Upper lobe of right lung (tissue), 1 donor: ENCODE measurements at regions not wholly inside any gene's neighbourhood (a gene's known extent, or its start where the extent isn't known, plus 50 kb on each side); places are given as distances from the start of the nearest gene placed in this dataset.

Source experiments
- ATAC-seq: fragments of 200-7000 bp; cut with Tn5 transposase; one replicate; pipeline ENCODE4 v1.9.1; 2020; ENCODE audit warnings: mild to moderate bottlenecking, moderate library complexity
- DNase-seq: peaks from one replicate; pipeline ENCODE4 v3.0.0-alpha.2; 2020
- H3K27ac ChIP-seq: fragments of 200-600 bp; one replicate; pipeline ENCODE4 v1.8.0; 2022
- H3K27me3 ChIP-seq: fragments of 200-600 bp; one replicate; pipeline ENCODE4 v1.8.0; 2022; ENCODE audit warnings: mild to moderate bottlenecking
- H3K36me3 ChIP-seq: fragments of 200-600 bp; one replicate; pipeline ENCODE4 v1.8.0; 2022
- H3K4me1 ChIP-seq: fragments of 200-600 bp; one replicate; pipeline ENCODE4 v1.8.0; 2022
- H3K4me3 ChIP-seq: fragments of 200-600 bp; one replicate; pipeline ENCODE4 v1.8.0; 2022; ENCODE audit warnings: mild to moderate bottlenecking
- H3K9me3 ChIP-seq: fragments of 200-600 bp; one replicate; pipeline ENCODE4 v1.8.0; 2022
- intact Hi-C: fragments of 100-400 bp; cut with DNase I; formaldehyde crosslinking; loops from one replicate; pipeline ENCODE4 v1.11.0; 2022
- TF ChIP-seq, protein P1 (sequence below): fragments of 200-600 bp; IDR thresholded peaks from one replicate; pipeline ENCODE4 v1.8.0; 2022; ENCODE audit warnings: antibody characterized with exemption
- donor health status: DM: no; HTN: yes; CAD: no; lungs with severe emphysema.

DNA sequence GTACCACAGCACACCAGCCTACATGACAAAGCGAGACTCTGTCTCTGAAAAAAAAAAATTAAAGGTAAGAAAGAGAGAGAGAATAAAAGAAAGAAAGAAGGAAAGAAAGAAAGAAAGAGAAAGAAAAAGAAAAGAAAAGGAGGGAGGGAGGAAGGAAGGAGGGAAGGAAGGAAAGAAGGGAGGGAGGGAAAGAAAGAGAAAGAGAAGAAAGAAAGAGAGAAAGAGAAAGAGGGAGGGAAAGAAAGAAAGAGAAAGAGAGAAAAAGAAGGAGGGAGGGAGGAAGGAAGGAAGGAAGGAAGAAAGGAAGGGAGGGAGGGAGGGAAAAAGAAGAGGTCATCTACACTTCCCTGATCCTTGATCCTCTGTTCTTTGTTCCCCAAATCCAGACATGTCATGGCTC is 104.8 kb upstream of the GJB5 start:
- Histone ChIP-seq H3K27ac (no peak overlapping the region), H3K4me3 (no peak overlapping the region), H3K36me3 (no peaks in the 10 kb centered on the region), H3K4me1 (no peaks in the 10 kb centered on the region), H3K9me3 (no peaks in the 10 kb centered on the region), H3K27me3 (peaks cover 36% of the 10 kb centered on the region)
- TF ChIP-seq, protein P1, sequence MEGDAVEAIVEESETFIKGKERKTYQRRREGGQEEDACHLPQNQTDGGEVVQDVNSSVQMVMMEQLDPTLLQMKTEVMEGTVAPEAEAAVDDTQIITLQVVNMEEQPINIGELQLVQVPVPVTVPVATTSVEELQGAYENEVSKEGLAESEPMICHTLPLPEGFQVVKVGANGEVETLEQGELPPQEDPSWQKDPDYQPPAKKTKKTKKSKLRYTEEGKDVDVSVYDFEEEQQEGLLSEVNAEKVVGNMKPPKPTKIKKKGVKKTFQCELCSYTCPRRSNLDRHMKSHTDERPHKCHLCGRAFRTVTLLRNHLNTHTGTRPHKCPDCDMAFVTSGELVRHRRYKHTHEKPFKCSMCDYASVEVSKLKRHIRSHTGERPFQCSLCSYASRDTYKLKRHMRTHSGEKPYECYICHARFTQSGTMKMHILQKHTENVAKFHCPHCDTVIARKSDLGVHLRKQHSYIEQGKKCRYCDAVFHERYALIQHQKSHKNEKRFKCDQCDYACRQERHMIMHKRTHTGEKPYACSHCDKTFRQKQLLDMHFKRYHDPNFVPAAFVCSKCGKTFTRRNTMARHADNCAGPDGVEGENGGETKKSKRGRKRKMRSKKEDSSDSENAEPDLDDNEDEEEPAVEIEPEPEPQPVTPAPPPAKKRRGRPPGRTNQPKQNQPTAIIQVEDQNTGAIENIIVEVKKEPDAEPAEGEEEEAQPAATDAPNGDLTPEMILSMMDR, result no peak
- no peak for ATAC-seq
- intact Hi-C loops, result no loop called here
- no peak for DNase-seq

DNA sequence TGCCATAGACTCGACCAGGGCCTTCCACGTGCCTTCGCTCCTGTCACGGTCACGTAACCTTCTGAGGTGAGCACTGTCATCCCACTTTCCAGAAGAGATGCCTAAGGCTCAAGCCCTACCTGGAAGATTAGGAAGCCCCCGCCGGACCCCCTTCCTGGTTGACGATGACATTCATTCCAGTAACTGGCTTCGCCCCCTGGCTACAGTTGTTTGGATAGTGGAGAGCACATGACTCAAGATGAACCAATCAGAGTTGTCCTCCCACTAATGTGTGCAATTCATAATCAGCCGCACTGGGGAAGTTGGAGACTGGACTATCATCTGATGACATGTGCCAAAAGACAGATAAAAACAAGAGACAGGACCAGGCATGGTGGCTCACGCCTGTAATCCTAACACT is 104.0 kb upstream of the GJB5 start:
- intact Hi-C loops, result no loop called here
- H3K4me1 ChIP-seq, result no peaks in the 10 kb centered on the region
- ATAC-seq, result no peak
- H3K27me3 ChIP-seq, result peaks cover 36% of the 10 kb centered on the region
- H3K4me3 ChIP-seq, result no peak overlapping the region
- no peak overlapping the region for H3K27ac ChIP-seq
- H3K9me3 ChIP-seq, result no peaks in the 10 kb centered on the region
- H3K36me3 ChIP-seq, result no peaks in the 10 kb centered on the region
- no peak for DNase-seq
- TF ChIP-seq, protein P1, result no peak

DNA sequence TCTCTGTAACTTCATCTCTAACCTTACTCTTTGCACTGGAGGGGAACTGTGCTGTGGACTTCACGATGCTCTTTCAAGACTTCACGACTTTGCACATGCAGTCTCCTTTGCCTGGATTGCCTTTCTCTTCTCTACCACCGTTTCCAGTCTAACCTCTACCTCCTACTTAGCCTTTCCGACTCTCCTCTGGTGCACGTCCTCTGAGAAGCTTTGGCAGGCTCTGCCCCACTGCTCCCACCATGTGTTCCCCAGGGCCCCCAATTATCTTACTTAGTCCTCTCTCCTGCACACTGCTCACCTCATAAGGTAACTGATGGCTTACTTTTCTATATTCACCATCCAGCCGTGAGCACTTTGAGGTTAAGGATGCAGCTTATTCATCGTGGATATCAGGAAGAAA is 101.7 kb upstream of the GJB5 start:
- Histone ChIP-seq H3K27me3 (peaks cover 17% of the 10 kb centered on the region), H3K4me3 (no peak overlapping the region), H3K9me3 (no peaks in the 10 kb centered on the region), H3K27ac (no peak overlapping the region), H3K4me1 (no peaks in the 10 kb centered on the region), H3K36me3 (no peaks in the 10 kb centered on the region)
- intact Hi-C loops, result no loop called here
- no peak for DNase-seq
- ATAC-seq, result no peak
- TF ChIP-seq, protein P1, result no peak

DNA sequence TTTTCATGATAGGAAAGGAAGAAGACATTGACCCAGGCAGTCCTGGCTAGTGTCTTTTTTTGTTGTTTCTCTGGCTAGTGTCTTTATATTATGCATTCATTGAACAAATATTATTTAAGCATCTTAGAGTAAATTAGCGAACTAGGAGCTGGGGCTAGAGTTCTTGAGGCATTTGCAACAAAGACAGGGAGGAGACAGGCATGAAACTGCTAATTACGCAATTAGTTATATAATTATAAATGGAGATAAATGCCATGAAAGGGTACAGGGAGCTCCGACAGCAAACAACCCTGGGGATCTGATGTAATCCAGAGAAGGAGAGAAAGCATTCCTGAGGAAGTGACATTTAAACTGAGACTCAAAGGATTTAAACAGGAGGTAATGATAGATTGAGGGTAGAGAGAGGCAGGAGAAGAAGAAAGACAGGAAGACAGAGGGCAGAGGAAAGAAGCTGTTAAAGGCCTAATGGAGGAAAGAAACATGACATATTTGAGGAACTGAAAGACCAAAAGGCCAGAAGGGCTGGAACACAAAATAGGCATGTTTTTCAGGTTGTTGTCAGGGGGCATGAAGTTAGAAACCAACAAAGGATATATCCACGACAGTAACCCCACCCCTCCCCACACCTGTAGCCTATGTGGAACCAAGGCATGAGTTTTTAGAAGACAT is 99.5 kb upstream of the GJB5 start:
- Histone ChIP-seq H3K9me3 (no peaks in the 10 kb centered on the region), H3K27ac (no peak overlapping the region), H3K27me3 (peaks cover 15% of the 10 kb centered on the region), H3K4me3 (no peak overlapping the region), H3K36me3 (no peaks in the 10 kb centered on the region), H3K4me1 (no peaks in the 10 kb centered on the region)
- TF ChIP-seq, protein P1, result no peak
- DNase-seq (no peak), ATAC-seq (no peak)
- intact Hi-C loops, result no loop called here

DNA sequence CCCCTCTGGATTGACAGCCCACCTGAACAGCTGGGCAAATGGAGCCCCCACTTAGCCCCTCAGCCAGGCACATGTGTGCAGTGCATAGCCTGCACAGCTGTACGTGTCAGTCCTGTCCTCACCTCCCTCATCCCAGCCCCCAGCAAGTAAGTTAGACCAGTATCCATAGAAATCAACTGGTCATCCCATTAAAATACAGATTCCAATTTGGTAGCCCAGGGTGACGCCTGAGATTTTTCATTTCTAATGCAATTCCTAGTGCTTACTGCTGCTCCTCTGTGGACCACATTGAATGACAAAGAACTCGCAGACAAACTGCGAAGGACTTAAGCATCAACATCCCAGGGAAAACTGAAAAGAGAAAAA is 99.0 kb upstream of the GJB5 start:
- DNase-seq (no peak), ATAC-seq (no peak)
- no peak overlapping the region for H3K4me3 ChIP-seq
- TF ChIP-seq, protein P1, result no peak
- H3K4me1 ChIP-seq, result no peaks in the 10 kb centered on the region
- intact Hi-C loops, result no loop called here
- H3K27me3 ChIP-seq, result peaks cover 15% of the 10 kb centered on the region
- H3K36me3 ChIP-seq, result no peaks in the 10 kb centered on the region
- no peak overlapping the region for H3K27ac ChIP-seq
- H3K9me3 ChIP-seq, result no peaks in the 10 kb centered on the region

DNA sequence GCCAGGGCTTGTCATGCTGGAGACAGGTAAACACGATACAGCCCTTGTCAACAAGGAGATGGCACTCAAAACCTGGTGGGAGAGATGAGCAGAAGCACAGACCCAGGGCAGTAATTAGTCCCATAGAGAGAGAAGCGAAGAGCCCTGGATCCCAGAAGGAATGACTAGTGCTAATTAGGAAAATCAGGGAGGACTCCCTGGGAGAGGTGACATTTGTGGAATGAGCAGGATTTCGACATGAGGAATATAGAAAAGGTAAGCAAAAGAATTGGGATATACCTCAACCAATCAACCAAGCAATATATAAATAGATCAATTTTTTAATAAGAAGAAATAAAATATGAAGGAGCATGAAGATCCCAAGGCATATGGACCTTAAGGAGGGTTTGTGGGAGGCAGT is 98.5 kb upstream of the GJB5 start:
- ATAC-seq (no peak), DNase-seq (no peak)
- H3K4me3 ChIP-seq, result no peak overlapping the region
- no peak overlapping the region for H3K27ac ChIP-seq
- TF ChIP-seq, protein P1, result no peak
- intact Hi-C loops, result no loop called here
- H3K4me1 ChIP-seq, result no peaks in the 10 kb centered on the region
- peaks cover 14% of the 10 kb centered on the region for H3K27me3 ChIP-seq
- no peaks in the 10 kb centered on the region for H3K36me3 ChIP-seq
- H3K9me3 ChIP-seq, result no peaks in the 10 kb centered on the region
